Pons (tissue), 1 donor: ENCODE measurements at regions not wholly inside any gene's neighbourhood (a gene's known extent, or its start where the extent isn't known, plus 50 kb on each side); places are given as distances from the start of the nearest gene placed in this dataset.
"Not testable (repeated sequence)": the region's sequence is repeated elsewhere in the genome, so short reads cannot be mapped to it uniquely, and the experiment has no call there.

Experiments
- DNase-seq: peaks from one replicate; pipeline ENCODE4 v3.0.0-alpha.2; 2016; ENCODE audit warnings: low spot score

DNA sequence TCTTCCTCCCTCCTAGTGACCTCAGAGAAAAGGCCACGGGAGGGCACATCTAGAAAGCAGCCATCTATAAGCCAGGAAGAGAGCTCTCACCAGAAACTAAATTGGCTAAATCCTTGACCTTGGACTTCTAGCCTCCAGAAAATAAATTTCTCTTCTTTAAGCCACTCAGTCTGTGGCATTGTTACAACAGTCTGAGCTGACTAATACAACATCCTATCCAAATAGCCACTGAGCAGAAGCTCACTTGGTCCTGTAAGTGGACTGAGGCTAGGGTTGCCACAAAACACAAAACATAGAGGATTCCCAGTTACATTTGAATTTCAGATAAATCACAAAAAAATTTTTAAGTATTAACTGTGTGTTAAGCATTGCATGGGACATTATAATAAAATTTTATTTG lies 383.4 kb downstream of the MLLT3 start:
- DNase-seq = no peak

DNA sequence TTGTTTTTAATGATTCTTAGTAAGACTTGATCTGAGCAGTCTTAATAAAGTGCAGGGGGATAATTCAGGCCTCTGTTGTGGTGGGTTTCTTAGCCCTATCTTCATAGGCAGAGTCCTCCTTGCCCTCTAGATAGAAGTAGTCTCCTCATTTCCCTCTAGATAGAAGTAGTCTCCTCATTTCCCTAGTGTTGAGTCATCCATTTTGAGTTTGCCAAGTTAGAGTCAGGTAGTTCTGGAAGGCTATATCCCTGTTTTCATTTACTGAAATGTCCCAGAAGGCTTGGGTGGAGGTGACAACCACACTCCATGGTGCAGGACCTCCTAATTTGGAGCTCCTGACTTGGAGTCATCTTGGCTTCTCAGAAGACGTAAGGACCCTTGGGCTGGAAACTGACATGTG lies 384.6 kb downstream of the MLLT3 start:
- DNase-seq = no peak

DNA sequence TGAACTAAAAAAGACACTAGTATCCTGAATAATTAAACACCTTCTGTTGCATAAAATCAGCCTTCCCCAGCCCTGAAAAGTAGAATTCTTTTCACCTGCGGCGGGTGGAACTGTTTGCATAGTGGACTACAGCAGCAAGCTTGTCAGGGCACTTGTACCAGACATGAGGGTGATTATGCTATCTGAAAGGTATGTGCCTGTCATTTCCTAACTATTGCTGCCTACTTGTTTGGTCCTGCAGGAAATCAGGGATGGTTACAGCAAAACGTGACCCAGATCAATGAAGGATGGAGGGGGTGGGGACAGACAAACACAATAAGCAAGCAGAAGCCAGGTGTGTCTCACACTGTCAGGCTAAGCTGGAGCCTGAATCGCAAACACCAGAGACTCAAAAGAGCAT lies 385.6 kb downstream of the MLLT3 start:
- no peak for DNase-seq

DNA sequence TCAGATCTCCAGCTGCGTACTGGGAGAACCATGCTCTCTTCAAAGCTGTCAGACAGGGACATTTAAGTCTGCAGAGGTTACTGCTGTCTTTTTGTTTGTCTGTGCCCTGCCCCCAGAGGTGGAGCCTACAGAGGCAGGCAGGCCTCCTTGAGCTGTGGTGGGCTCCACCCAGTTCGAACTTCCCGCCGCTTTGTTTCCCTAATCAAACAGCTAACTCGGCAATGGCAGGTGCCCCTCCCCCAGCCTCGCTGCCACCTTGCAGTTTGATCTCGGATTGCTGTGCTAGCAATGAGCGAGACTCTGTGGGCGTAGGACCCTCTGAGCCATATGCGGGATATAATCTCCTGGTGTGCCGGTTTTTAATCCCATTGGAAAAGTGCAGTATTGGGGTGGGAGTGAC lies 387.1 kb downstream of the MLLT3 start:
- not testable (repeated sequence) for DNase-seq

DNA sequence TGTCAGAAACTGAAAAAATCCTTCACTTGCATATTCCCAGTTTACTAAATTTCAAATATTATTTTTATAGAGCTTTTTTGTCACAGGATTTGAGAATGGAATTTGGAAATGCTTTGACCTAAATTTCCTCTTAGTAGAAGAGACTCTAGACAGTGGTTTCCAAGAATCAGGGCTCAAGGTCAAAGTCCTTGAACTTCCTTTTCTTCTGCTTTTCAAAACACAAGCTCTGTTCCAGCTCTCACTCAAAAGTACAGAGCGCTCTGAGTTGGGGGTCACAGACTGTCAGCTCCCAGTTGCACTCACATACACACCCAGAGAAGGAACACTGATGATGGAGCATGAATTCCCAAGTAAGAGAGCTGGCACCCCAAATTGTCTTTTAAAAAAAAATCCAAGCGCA lies 394.2 kb downstream of the MLLT3 start:
- DNase-seq = no peak

DNA sequence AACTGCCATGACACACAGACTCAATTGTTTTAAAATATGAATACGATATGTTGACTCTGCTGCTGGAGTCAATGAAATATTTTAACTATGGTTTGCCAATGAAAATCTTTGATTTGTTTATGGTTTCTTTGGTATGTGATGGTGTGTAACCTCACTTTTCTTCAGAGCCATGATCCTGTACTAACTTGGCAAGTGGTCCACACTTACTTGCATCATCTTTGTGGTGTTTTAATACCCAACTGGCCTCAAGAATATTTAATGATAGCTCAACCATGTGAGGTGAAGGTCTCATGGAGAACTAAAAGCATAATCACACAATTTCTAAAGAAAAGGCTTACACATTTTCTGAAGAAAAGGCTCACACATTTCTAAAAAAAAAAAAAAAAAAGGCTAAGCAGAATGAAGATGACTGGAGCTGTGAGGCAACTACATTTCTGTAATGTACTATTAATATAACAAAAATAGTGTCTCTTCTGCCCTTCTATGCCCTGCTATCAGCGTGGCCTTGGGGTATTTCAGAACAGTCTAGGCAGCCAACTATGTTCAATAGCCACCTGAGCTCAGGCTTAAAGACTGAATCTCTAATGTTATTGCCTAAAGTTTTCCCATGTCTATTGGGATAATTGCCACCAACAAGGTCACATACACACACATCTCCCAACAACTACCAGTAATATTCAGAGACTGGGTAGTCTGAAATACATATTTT lies 395.0 kb downstream of the MLLT3 start:
- no peak for DNase-seq

DNA sequence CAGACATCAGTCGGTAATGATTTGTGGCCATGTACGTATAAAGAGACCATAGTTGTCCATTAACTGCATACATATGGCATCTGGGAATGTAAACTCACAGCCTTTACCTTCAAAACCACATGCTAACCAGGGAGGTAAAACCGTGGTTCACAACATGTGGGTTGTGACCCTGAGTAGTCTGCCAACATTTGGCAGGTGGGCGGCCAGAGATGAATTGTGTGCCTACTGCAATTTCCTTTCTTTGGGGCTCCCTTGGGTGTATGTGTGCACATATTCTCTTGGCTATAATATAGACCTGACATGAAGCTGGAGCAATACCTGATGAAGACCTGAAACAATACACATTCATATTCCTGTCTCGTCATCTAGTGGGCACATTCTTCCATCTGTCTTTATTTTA lies 396.0 kb downstream of the MLLT3 start:
- DNase-seq = no peak

DNA sequence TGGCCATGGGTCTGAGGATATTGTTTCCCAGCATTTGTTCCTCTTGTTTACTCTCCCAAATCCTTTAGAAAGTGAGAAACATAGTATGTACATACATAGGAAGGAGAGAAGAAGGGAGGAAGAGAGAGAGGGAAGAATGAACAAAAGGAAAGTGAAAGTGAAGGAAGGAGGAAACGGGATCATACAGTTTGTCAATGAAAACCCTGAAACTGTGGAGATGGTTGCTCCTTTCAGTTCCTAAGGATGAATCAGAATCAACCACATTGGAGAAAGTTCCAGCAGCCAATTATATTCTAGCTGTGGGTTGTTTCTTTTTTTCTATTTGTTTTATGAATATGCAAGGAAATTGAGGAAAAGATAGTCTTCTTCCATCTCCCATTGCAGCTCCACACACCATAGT lies 396.5 kb downstream of the MLLT3 start:
- DNase-seq = no peak

DNA sequence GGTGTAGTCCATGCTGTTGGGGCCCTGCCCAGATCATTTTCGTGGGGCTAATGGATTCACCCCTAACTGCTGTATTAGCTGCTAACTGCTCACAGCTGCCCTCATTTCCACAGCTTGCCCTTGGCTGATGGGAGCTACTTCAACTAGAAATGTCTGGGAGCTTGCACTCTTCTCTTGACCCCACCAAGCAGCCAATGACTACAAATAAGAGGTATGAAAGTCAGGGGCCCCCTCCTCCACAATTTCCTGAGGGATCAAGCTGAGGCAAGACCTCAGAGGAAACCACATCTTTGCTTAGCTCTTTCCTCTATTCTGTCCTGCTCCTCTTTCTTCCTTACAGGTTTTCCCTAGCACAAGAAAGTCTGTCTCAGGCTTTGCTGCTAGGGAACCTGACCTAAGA lies 397.5 kb downstream of the MLLT3 start:
- no peak for DNase-seq

DNA sequence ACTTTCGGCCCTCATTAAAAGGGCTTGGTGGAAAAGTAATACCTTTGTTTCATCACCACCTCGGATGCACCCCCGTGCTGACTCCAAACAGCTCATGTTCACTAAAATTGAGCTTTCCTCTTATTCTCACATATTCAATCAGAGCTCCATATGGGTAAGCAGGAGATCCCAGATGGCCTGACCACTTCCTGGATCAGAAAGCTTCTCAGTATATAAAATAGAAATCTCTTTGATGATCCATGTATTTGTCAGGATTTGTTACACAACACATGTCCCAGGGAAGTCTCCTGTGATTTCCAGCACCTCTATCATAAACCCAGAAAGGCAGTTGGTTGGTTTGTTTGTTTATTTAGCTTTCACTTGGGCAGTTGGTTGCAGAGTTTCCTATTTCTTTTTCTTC lies 402.0 kb downstream of the MLLT3 start:
- no peak for DNase-seq

DNA sequence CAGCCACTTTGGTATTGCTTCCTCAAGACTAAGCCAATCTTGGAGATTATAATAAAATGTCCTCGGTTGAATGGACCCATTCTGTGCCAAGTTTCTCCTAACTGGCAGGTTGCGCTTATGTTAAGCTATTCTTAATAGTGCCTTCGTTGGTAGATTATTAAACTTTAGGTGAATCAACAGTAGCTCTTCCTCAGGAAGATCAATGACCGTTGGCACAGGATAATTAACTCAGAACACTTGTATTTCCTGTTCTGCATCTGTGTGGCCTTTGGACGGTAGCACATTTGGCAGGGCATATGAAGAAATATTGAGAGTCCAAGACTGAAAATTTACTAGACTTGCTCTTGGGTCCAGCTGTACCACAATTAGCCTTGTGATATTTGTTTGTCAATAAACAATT lies 402.9 kb downstream of the MLLT3 start:
- no peak for DNase-seq

DNA sequence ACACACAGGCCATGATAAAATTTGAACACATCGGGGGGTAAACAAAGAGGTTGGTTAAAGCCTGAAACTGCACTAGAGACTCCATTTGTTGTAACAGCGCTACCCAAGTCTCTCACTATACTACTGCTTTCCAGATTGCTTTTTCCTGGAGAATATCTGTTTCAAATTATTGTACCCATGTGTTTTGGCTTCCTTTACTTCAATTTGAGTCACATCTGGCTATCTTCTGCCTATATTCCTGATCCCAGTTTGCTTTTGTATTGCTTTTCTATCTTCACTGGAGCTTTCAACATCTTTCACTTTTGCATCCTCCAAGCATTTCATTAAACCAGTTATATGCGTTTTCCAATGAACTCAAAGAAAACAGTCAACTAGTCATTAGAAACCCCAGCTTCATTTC lies 404.7 kb downstream of the MLLT3 start:
- no peak for DNase-seq

DNA sequence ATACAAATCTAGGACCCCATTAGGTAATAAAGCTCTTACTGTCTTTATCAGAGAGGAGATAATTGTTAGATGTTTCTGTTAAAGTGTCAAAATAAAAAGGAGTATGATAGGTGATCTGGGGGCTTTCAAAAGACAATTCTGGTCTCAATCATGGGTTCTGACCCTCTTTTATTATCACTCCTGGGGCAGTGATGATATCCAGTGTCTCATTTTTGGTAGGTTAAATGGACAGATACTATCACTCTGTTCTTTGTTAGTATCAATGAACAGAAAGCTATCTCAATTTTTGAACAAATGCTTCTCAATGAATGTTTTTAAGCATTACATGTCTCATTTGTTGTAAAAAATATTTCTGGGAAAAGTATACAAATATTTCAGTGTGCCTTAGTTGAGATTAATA lies 405.9 kb downstream of the MLLT3 start:
- no peak for DNase-seq

DNA sequence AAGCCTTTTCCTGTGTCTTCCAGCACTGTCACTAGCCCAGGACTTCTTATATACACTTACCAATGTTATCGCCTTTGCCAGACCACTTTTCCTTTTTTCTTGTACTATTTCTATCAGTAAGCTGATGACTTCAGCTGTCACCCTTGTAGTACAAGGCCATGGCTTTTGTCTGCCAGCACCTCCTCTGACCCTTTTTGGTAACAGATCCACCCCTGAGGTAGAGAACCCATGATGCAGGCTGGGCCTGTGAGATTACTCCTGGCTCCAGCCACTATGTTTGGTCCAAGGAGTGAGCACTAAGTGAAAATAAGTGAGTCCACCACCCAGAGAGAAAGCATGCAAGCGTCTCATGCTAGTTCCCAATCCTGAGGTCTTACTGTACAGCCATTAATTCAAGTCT lies 406.7 kb downstream of the MLLT3 start:
- no peak for DNase-seq

DNA sequence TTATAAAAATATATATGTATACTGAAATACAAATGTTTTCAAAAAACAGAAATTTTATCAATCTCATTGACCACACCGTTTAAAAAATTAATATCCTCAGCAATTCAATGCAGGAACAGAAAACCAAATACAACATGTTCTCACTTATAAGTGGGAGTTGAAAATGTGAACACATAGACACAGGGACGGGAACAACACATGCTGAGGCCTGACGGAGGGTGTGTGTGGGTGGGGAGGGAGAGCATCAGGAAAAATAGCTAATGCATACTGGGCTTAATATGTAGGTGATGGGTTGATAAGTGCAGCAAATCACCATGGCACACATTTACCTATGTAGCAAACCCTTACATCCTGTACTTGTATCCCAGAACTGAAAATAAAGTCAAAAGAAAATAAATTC lies 409.5 kb downstream of the MLLT3 start:
- no peak for DNase-seq

DNA sequence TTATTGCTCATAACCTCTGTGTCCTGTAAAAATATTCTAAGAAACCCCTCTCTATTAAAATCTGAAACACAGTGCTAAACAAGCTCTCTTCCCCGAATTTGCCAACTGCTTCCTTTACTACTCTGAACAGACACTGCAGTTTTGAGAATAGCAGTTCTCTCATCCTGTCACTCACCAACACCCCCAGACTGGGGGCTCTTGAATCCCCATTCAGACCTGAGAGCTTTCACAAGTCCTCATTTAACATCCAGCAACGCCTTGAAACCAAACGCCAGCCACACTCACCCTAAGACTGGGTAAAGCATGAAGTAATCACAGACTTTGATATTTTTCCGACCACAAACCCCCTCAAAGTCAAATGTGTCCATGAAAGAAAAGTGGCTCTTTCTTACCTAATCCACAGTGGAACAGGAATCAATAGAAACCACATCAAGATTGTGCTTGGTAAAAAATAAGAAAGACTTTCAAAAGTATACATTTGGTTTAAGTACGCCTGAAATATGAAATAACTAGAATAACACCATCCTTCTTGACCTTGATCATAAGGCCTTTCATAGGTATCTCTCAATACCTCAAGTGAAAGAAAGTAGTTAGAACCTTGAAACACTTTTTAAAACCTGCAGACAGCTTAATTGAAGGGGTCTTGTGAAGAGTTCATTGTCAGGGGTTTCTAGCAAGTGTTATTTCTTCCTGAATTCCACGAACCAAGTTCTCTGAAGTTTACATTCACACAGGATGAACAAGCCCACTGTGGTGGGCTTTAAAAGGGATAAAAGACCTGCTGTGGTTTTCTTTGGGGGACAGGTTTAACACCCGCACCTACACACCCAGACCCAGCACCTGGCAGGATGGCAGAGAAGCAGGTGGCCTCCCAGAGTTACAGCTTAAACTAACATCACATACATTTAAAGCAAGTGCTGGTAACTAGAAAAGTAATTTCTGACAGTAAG lies 412.6 kb downstream of the MLLT3 start:
- no peak for DNase-seq

DNA sequence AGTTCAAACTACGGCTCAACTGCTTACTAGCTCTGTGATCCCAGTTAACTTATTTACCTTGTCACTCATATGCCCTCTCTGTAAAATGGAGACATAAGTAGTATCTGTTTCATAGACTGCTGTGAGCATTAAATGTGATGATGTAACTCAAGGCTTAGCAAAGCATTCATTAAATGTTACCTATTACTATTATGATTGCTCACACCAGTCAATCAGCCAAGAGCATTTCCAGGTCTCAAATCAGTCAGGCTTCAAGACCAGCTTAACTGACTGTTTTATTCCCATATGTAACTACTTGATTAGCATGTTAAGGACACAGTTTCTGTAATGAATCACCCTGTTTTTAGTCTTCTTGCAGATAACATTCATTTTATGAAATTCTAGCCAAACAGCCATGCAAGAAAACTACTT lies 413.3 kb downstream of the MLLT3 start:
- DNase-seq = no peak

DNA sequence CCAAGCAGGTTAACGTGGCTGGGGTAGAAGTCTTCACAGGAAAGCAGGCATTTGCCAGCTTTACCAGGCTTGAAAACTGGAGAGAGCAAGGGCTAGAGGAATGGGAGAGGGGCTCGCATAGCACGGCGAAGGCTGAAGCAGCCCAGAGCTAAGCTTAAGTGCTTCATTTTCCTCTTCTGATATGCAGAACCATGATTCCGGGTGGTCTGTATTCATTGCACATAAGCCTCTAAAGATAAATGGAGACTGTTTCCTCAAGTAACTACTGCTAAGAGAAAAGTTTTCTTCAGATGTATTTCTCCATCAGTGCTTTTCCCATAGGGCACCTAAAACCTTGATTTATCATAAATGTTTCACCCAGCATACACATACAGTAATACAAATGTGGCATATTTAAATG lies 414.1 kb downstream of the MLLT3 start:
- no peak for DNase-seq

DNA sequence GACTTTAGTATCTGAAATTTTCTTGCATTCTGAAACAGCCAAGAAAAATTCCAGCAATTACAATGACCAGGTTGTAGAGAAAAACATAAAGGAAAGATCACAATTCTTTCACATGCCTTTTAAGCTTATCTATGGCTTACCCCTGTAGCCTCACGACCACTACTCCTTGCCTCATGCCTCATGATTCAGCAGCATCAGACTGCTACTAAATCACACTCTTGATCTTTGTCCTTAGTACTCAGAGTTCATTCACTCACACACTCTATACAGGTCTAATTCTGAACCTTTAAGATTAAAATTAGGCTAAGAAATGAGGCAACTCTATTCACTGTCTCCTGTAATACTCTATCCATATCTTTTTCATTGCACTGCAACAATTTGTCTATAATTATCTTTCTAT lies 415.1 kb downstream of the MLLT3 start:
- DNase-seq = no peak

DNA sequence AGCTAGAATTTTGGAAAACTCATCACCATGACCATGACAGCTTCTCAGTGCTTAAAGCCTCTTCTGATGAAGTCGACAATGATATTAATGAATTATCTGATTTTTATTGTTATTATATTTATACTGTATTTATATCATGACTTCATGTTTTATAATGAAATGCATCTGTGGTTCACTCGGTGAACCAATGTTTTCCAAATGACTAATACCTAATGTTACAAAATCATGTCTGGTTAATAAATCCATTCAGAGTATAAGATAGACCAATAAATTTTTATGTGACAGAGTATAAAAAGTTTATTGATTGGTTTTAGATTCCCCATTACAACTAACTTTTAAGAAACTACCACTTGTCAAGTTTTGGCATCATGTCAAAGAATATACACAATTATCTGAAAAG lies 416.5 kb downstream of the MLLT3 start:
- DNase-seq = no peak

DNA sequence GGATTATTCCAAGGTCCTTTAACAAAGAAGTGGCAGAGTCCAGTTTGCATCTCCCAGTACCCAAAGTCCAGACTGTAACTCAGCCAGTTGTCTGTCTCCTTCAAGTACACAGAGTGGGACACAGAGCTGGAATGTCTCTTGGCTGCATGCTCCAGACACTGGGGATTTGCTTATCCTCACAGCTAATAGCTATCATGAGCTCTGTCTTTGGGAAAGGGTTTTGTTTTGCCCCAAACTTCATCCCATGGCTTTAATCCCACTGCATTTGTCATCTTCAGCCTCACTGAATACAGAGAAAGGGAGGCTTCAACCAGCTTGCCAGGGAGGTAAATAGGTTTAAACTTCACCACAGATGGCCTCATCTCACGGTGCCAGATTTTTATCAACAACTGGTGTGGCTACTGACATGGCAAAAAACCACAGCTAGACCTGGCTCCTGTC lies 412.2 kb upstream of the SLC24A2 start:
- no peak for DNase-seq

DNA sequence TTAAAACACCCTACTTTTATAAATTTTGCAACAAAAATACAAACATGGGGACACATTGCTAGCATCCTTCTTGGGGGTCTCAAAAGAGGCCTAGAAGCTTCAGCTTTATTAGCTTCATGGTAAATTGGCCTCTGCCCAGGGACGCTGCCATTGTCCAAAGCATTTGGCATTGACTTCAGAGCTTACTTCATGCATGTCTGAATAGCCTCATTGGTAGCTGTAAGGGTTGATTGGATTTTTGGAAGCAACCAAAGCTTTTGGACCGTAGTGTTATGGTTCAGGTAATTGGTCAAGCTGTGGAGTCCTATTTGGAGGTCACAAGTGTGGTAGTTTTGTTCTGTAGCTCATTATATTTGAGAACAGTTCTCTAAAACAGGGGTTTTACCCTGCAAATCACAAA lies 411.7 kb upstream of the SLC24A2 start:
- DNase-seq = no peak

DNA sequence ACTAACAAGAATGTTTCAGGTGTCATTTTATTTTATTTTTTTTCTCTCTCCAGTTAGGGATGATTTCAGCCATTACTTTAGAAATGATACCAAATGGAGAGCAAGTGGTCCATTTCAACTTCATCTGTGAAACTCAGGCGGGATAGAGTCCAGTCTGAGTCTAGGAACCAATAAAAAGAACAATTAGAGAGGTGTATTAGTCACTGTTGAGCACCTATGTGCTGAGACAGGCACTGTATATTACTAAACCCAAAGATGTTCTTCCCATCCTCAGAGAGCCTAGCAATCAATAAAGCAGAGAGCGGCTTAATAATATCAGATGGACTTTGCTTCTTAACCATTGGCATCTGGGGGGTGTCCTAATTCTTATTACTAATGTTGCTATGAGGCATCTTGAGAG lies 410.3 kb upstream of the SLC24A2 start:
- DNase-seq = no peak
